ENCODE measurements at regions not wholly inside any gene's neighbourhood (a gene's known extent, or its start where the extent isn't known, plus 50 kb on each side); places are given as distances from the start of the nearest gene placed in this dataset.

DNA sequence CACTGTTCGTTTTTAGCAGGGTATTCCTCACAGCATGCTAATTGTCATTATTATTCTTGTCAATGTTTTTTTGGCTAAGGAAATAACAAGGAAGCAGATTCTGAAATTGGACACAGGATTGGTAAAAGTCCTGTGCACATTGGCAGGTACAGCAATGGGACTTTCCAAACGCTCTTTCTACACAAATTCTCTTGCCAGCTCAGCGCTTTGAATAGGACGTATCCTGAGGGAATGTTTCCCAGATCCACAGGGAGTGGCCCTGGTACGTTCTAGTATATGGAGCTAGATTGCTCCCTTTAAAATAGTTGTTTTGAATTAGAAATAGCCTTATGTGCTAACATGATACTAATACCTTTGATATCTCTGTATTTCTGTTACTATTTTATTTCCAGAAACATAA is 82.8 kb upstream of the GRB10 start:
- intact Hi-C loops (cut with DNase I): no loop called here
- no peak for TF ChIP-seq EP300 (IDR thresholded peaks at IDR 0.05)
- TF ChIP-seq, protein P1, sequence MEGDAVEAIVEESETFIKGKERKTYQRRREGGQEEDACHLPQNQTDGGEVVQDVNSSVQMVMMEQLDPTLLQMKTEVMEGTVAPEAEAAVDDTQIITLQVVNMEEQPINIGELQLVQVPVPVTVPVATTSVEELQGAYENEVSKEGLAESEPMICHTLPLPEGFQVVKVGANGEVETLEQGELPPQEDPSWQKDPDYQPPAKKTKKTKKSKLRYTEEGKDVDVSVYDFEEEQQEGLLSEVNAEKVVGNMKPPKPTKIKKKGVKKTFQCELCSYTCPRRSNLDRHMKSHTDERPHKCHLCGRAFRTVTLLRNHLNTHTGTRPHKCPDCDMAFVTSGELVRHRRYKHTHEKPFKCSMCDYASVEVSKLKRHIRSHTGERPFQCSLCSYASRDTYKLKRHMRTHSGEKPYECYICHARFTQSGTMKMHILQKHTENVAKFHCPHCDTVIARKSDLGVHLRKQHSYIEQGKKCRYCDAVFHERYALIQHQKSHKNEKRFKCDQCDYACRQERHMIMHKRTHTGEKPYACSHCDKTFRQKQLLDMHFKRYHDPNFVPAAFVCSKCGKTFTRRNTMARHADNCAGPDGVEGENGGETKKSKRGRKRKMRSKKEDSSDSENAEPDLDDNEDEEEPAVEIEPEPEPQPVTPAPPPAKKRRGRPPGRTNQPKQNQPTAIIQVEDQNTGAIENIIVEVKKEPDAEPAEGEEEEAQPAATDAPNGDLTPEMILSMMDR (IDR thresholded peaks at IDR 0.05): no peak
- TF ChIP-seq POLR2A (IDR thresholded peaks at IDR 0.05): no peak
- no peak for TF ChIP-seq POLR2AphosphoS5 (IDR thresholded peaks at IDR 0.05)

DNA sequence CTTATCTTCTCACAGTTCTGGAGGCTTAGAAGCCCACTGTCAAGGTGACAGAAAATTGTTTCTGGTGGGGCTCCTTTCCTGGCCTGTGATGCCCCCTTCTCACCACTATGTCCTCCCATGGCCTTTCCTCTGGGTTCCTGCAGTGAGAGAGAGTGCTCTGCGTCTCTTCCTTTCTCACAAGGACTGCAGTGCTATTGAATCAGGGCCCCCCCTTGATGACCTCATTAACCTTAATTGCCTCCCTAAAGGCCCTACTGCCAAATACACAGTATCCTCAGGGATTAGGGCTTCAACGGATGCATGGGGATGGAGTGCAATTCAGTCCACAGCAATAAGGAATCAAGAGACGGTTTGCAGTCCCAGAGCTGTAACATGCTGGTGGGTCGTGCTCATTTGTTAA is 82.0 kb upstream of the GRB10 start:
- DNase-seq: no peak
- Histone ChIP-seq H3K9me3 (no peaks in the 10 kb centered on the region), H3K4me3 (no peak overlapping the region), H3K4me1 (peaks cover 0 to 19% (median 5%) of the 10 kb centered on the region in 4 donors), H3K27me3 (no peaks in the 10 kb centered on the region), H3K36me3 (no peaks in the 10 kb centered on the region), H3K27ac (no peak overlapping the region)
- intact Hi-C loops (cut with DNase I): no loop called here
- 73 to 77% methylated on average over 4 of the region's 4 CpGs for WGBS, 2 donors
- TF ChIP-seq POLR2A (IDR thresholded peaks at IDR 0.05) (no peak), EP300 (IDR thresholded peaks at IDR 0.05) (no peak), POLR2AphosphoS5 (IDR thresholded peaks at IDR 0.05) (no peak)
- TF ChIP-seq, protein P1 (IDR thresholded peaks at IDR 0.05): no peak

More for the DNA sequence above, 82.8 kb upstream of the GRB10 start:
- no peaks in the 10 kb centered on the region for H3K36me3 ChIP-seq
- H3K4me1 ChIP-seq: peaks cover 0 to 24% (median 5%) of the 10 kb centered on the region in 4 donors
- no peak for DNase-seq
- H3K4me3 ChIP-seq: no peak overlapping the region
- 48 to 73% methylated on average over 5 of the region's 5 CpGs for WGBS, 2 donors
- H3K27ac ChIP-seq: no peak overlapping the region
- no peaks in the 10 kb centered on the region for H3K9me3 ChIP-seq
- H3K27me3 ChIP-seq: no peaks in the 10 kb centered on the region

DNA sequence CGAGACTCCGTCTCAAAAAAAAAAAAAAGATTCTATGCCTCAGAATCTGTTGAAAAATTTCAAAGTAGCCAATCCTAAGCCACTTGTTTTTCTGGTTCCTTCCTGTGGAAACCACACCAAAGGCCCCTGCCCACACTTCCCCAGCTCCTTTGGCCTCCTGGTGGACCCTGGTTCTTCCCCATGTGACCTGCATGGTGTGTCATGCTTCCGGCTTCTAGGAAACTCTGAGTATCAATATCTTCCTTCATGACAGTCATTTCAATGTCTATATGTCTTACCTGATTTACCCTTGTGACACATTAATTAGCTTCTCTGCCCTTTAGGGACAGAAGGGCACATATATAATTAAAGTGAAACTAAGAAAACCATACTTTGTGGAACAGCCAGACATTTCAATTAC is 80.4 kb upstream of the GRB10 start:
- 63 to 81% methylated on average over 3 of the region's 3 CpGs for WGBS, 2 donors
- intact Hi-C loops (cut with DNase I): no loop called here
- TF ChIP-seq, protein P1 (IDR thresholded peaks at IDR 0.05): no peak
- TF ChIP-seq EP300 (IDR thresholded peaks at IDR 0.05) (no peak), POLR2AphosphoS5 (IDR thresholded peaks at IDR 0.05) (no peak), POLR2A (IDR thresholded peaks at IDR 0.05) (no peak)

DNA sequence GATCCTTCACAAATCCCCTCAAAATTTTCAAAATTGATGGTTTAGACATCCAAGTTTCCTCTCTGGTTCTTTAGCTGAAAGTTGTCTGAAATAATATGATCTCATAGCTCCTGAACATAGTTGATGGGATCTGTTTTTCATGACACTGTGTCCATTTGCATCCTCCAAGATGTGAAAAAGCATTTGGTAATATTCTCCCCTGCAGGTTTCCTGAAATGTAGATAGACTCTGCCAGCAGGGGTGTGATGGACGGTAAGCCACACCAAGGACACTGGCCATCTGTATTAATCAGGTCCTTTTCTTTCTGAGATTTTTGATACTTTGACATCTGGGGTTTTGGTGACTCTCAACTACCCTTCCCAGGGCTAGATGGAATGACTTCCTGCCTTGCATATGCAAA is 79.6 kb upstream of the GRB10 start:
- intact Hi-C loops (cut with DNase I): no loop called here
- 89 to 93% methylated on average over 1 of the region's 1 CpG for WGBS, 2 donors
- no peaks in the 10 kb centered on the region for H3K9me3 ChIP-seq
- no peak overlapping the region for H3K27ac ChIP-seq
- TF ChIP-seq, protein P1 (IDR thresholded peaks at IDR 0.05): no peak
- TF ChIP-seq POLR2A (IDR thresholded peaks at IDR 0.05) (no peak), EP300 (IDR thresholded peaks at IDR 0.05) (no peak), POLR2AphosphoS5 (IDR thresholded peaks at IDR 0.05) (no peak)
- H3K4me3 ChIP-seq: no peak overlapping the region
- no peak for DNase-seq
- no peaks in the 10 kb centered on the region for H3K27me3 ChIP-seq
- H3K4me1 ChIP-seq: peaks cover 0 to 8% (median 4%) of the 10 kb centered on the region in 4 donors
- no peaks in the 10 kb centered on the region for H3K36me3 ChIP-seq

More for the DNA sequence above, 80.4 kb upstream of the GRB10 start:
- Histone ChIP-seq H3K4me3 (no peak overlapping the region), H3K9me3 (no peaks in the 10 kb centered on the region), H3K4me1 (peaks cover 0 to 9% (median 4%) of the 10 kb centered on the region in 4 donors), H3K27me3 (no peaks in the 10 kb centered on the region), H3K27ac (no peak overlapping the region), H3K36me3 (no peaks in the 10 kb centered on the region)
- DNase-seq: no peak

DNA sequence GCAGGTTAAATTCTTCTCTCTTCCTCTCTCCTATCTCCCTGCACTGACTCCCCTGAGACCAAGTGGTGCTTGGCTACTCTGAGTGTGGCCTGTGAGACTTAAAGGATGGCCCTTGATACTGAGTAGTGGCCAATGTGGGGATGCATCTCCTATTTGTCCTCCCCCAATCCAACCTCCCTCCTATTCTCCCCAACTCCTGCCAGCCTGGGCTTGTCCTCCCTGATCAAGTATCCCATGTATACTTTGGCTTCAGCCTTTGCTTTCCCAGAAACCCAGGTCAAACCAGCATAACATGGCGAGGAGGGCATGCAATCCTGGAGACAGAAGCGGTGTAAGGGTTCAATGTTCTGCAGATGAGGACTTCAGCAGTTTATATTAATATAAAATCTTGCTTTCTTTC is 77.9 kb upstream of the GRB10 start:
- Histone ChIP-seq H3K27ac (no peak overlapping the region), H3K4me3 (no peak overlapping the region), H3K27me3 (no peaks in the 10 kb centered on the region), H3K4me1 (no peaks in the 10 kb centered on the region), H3K9me3 (no peaks in the 10 kb centered on the region), H3K36me3 (no peaks in the 10 kb centered on the region)
- DNase-seq: no peak
- TF ChIP-seq POLR2AphosphoS5 (IDR thresholded peaks at IDR 0.05) (no peak), EP300 (IDR thresholded peaks at IDR 0.05) (no peak), POLR2A (IDR thresholded peaks at IDR 0.05) (no peak)
- TF ChIP-seq, protein P1 (IDR thresholded peaks at IDR 0.05): no peak
- intact Hi-C loops (cut with DNase I): no loop called here
- WGBS, 2 donors: 83 to 94% methylated on average over 2 of the region's 2 CpGs

All from sigmoid colon (tissue), 6 donors.